ENCODE measurements at regions not wholly inside any gene's neighbourhood (a gene's known extent, or its start where the extent isn't known, plus 50 kb on each side); places are given as distances from the start of the nearest gene placed in this dataset.
"Not testable (repeated sequence)": the region's sequence is repeated elsewhere in the genome, so short reads cannot be mapped to it uniquely, and the experiment has no call there.

- Histone ChIP-seq H3K4me3 (ENCODE audit: low read depth, low read length) (no peak overlapping the region), H3K9me3 (ENCODE audit: control insufficient read depth, insufficient read depth, low read length) (peaks cover 4% of the 10 kb centered on the region; the same call in 1 of the 2 replicates), H3K27ac (ENCODE audit: low read depth, low read length) (no peak overlapping the region), H3K27me3 (ENCODE audit: control insufficient read depth, insufficient read depth, low read length) (peaks cover 3% of the 10 kb centered on the region)
- no peak for DNase-seq (ENCODE audit: low read depth, low spot score)
- no peak for TF ChIP-seq CTCF (IDR thresholded peaks at IDR 0.05; ENCODE audit: low read depth, low read length)
- ChIA-PET CTCF (no interaction called here), POLR2A (no interaction called here)
These were observed 70.1 kb upstream of the RBM24 start for GRCh38 chr6:17211101-17211500.

- POLR2A ChIA-PET: interaction anchor here (0.7 kb wide), 1 partner anchor 10 kb away, joined by 3 read pairs; no protein-coding TSS in a partner anchor
- H3K9me3 ChIP-seq (ENCODE audit: control insufficient read depth, insufficient read depth, low read length): 0 out of 2 replicates have a peak, but pooled peaks cover 2% of the 10 kb centered on the region
- no peak overlapping the region for H3K4me3 ChIP-seq (ENCODE audit: low read depth, low read length)
- H3K27ac ChIP-seq (ENCODE audit: low read depth, low read length): no peak overlapping the region
- H3K27me3 ChIP-seq (ENCODE audit: control insufficient read depth, insufficient read depth, low read length): peaks cover 3% of the 10 kb centered on the region
- CTCF ChIA-PET: interaction anchor here (0.7 to 2.1 kb wide), 2 partner anchors 188 to 371 kb away, joined by 3 to 5 read pairs; no protein-coding TSS in a partner anchor
- no peak for DNase-seq (ENCODE audit: low read depth, low spot score)
- TF ChIP-seq CTCF (IDR thresholded peaks at IDR 0.05; ENCODE audit: low read depth, low read length): no peak
These were observed 68.4 kb upstream of the RBM24 start for GRCh38 chr6:17212546-17213371.

- Histone ChIP-seq H3K9me3 (ENCODE audit: control insufficient read depth, insufficient read depth, low read length) (0 out of 2 replicates have a peak, but pooled peaks cover 2% of the 10 kb centered on the region), H3K27ac (ENCODE audit: low read depth, low read length) (no peak overlapping the region), H3K27me3 (ENCODE audit: control insufficient read depth, insufficient read depth, low read length) (peaks cover 10% of the 10 kb centered on the region), H3K4me3 (ENCODE audit: low read depth, low read length) (no peak overlapping the region)
- TF ChIP-seq CTCF (IDR thresholded peaks at IDR 0.05; ENCODE audit: low read depth, low read length): no peak
- ChIA-PET CTCF (interaction anchor here (2.1 kb wide), 1 partner anchor 370 kb away, joined by 5 read pairs; no protein-coding TSS in a partner anchor), POLR2A (no interaction called here)
- no peak for DNase-seq (ENCODE audit: low read depth, low spot score)
These were observed 67.1 kb upstream of the RBM24 start for GRCh38 chr6:17214106-17214505.

- DNase-seq (ENCODE audit: low read depth, low spot score); CTCF ChIA-PET; H3K9me3 ChIP-seq (ENCODE audit: control insufficient read depth, insufficient read depth, low read length); H3K4me3 ChIP-seq (ENCODE audit: low read depth, low read length); H3K27ac ChIP-seq (ENCODE audit: low read depth, low read length); H3K27me3 ChIP-seq (ENCODE audit: control insufficient read depth, insufficient read depth, low read length); POLR2A ChIA-PET: not testable (repeated sequence)
These were observed 64.2 kb upstream of the RBM24 start for GRCh38 chr6:17216972-17217371.

- POLR2A ChIA-PET: no interaction called here
- DNase-seq (ENCODE audit: low read depth, low spot score): no peak
- CTCF ChIA-PET: no interaction called here
- Histone ChIP-seq H3K27me3 (ENCODE audit: control insufficient read depth, insufficient read depth, low read length) (peaks cover 10% of the 10 kb centered on the region), H3K27ac (ENCODE audit: low read depth, low read length) (no peak overlapping the region), H3K9me3 (ENCODE audit: control insufficient read depth, insufficient read depth, low read length) (0 out of 2 replicates have a peak, but pooled peaks cover 2% of the 10 kb centered on the region), H3K4me3 (ENCODE audit: low read depth, low read length) (no peak overlapping the region)
- no peak for TF ChIP-seq CTCF (IDR thresholded peaks at IDR 0.05; ENCODE audit: low read depth, low read length)
These were observed 63.0 kb upstream of the RBM24 start for GRCh38 chr6:17218023-17218748.

All from AG04450 (cell line).